ENCODE measurements at regions not wholly inside any gene's neighbourhood (a gene's known extent, or its start where the extent isn't known, plus 50 kb on each side); places are given as distances from the start of the nearest gene placed in this dataset.
"Not testable (repeated sequence)": the region's sequence is repeated elsewhere in the genome, so short reads cannot be mapped to it uniquely, and the experiment has no call there.

DNA sequence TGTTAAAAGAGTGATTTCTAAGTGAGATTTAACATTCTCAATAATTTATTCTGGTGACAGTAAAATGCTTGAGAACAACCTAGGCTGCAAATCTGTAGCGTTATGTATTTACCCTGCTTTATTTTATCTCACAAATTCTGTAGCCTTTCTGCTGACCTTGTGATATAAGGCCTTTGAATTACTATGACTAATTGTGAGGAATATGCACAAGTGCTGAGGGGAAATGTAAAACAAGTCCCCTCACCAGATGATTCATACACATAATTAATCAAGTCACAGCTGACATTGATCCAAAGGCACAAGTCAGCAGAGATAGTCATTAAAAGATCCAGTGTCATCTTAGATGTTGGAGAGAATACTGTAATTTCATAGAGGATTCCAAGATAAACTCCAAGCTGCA, 992.7 kb upstream of the USP15 start:
- no peak for DNase-seq (ENCODE audit: low spot score)

DNA sequence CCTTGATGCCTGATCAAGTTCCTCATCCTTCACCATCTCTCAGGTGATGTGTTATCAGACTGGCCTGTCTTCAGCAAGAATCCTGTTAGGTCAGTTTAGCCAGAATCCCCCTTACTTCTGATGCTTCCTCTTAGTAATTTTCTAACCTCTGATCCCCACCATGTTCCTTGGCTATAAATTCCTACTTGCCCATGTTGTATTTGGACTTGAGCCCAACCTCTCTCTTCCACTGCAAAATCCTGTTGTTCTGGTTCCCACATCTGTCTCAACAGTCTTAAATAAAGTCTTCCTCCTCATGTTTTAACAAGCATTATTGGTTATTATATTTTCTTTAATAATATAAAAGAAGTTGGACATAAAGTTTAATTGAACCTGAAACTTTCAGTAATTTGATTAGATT, 987.8 kb upstream of the USP15 start:
- DNase-seq (ENCODE audit: low spot score) = no peak

DNA sequence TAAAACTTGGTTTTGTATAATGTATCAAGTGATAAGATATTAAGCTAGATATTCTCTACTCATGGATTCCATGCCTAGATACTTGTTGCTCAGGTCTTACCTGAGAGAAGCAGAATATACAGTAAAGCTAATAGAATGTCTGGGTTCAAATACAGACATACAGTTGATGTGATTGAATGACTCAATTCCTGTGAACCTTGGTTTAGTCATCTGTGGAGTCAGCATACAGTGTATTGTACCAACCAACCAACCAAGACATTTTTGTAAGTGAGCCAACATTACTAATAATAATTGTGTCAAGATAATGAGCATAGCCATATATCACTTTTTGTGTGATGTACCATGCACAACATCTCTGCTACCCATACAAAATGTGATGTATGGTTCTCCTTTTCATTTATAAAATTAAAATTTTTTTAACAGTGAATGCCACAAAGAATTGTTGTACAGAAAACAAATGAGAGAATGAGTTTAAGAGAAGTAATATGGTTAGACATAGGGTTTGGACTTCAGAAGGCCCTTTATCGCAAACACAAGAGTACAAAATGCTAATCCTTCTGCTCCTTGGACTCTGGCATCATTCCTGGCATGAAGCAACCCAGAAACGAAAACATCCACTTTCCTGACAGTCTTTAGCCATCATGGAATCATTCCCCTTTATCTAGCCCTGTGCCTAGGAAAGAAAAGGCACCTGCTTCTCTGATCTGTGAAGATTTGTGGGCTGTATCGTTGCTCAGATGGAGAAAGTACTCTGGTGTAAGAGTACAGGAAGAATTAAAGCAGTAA, 977.2 kb upstream of the USP15 start:
- DNase-seq (ENCODE audit: low spot score) = no peak

DNA sequence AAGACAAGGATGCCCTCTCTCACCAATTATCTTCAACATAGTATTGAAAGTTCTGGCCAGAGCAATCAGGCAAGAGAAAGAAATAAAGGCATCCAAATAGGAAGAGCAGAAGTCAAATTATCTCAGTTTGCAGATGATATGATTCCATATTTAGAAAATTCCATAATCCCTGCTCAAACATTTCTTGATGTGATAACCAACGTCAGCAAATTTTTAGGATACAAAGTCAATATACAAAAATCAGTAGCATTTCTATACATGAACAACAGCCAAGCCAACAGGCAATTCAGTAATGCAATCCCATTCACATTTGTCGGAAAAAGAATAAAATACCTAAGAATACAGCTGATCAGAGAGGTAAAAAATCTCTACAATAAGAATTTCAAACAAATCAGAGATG, 969.7 kb upstream of the USP15 start:
- no peak for DNase-seq (ENCODE audit: low spot score)

DNA sequence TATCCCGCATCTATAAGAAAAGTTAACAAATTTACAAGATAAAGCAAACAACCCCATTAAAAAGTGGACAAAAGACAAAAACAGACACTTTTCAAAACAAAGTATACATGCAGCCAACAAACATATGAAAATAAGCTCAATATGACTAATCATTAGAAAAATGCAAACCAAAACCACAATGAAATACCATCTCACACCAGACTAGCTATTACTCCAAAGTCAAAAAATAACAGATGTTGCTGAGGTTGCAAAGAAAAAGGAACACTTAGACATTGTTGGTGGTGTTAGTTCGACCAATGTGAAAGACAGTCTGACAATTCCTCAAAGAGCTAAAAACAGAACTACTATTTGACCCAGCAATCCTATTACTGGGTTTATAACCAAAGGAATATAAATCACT, 968.6 kb upstream of the USP15 start:
- peak; percentile 8 for DNase-seq (ENCODE audit: low spot score)

DNA sequence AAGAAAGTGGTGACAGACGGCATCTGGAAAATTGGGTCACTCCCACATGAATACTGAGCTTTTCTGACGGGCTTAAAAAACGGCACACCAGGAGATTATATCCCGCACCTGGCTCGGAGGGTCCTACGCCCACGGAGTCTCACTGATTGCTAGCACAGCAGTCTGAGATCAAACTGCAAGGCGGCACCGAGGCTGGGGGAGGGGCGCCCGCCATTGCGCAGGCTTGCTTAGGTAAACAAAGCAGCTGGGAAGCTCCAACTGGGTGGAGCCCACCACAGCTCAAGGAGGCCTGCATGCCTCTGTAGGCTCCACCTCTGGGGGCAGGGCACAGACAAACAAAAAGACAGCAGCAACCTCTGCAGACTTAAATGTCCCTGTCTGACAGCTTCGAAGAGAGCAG, 966.2 kb upstream of the USP15 start:
- DNase-seq (ENCODE audit: low spot score) = not testable (repeated sequence)

DNA sequence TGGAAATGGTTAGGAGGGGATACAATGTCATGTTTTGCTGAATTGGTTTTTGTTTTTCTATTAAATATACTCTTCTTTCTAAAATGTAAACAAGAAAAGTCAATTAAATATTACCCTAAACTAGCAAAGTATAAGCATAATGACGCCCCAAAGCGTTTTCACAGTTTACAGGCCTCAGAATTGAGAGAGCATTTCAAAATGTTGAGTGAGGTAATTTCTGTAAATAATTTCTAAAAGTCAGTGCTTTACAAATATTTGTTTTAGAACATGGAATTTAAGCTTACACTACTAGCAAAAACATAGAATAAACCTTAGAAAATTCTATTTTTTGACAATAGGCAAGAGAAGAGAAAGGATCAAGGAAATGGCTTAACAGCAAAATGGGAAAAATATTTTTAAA, 958.4 kb upstream of the USP15 start:
- no peak for DNase-seq (ENCODE audit: low spot score)

DNA sequence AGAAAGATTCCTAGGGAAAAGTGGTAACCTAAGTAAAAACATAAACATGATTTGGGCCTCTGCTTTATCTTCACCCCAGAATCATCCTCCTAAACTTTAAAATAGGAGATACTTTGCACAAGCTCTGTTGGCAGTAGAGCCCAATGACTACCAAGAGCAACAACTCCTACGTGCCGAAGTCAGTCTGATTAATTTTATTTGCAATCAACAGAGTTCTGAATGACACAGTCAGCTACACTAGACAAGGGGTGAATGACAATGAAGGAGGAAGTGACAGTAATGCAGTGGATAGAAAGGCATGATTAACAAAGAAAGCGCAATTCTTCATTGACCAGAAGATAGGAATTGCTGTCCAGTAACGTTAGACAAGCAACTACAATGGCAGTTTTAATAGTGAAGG, 957.9 kb upstream of the USP15 start:
- no peak for DNase-seq (ENCODE audit: low spot score)

DNA sequence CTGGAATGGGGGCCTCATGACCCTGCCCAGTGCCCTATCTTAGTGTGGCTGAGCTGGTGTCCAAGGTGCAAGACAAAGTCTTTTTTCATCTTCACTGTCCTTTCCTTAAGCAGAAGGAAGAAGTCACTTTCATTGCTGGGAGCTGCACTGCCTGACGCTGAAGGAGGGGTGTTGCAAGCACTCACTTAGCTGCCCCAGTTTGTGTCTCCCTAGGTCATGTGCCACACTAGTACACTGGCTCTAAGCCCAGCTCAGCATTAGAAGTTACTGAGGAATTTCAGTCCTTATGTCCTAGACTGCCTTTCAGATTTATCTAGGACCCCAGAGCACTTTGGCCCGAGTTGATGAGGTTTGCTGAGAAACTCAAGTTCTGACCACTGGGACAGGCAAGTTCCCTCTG, 952.0 kb upstream of the USP15 start:
- DNase-seq (ENCODE audit: low spot score) = no peak

DNA sequence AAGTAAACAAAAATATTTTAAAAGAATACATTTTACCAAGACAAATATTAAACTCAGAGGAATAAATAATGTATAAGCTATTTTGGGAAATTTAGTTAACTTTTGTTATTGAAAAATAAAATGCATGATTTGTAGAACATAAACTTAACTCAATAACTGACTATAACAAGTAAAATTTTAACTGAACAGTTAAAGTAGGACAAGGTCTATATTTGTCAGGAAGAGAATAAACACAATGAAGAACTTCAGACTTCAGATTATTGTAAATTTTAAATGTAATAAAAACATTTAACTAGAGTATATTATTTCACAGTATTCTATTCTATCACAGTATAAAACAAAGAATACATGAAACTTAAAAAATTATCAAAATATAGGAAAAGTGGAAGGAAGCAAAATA, 948.8 kb upstream of the USP15 start:
- DNase-seq (ENCODE audit: low spot score) = no peak

DNA sequence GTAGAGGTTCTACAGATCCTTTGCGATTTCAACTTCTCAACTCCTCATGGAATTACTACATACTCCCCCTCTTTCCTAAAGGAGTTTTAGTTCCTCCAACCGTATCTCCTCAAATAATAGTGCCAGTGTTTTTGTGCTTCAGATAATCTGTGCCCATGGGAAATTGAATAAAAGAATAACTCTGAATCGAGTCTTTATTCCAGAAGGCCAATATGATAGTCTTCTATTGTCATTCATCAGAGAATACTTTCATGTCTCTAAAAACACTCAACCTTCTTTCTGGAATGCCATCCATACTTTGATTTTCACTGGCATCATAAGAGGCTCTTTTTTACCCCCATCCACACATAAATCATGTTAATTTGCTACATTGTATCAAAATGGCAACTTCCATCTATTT, 911.3 kb upstream of the USP15 start:
- DNase-seq (ENCODE audit: low spot score) = no peak

DNA sequence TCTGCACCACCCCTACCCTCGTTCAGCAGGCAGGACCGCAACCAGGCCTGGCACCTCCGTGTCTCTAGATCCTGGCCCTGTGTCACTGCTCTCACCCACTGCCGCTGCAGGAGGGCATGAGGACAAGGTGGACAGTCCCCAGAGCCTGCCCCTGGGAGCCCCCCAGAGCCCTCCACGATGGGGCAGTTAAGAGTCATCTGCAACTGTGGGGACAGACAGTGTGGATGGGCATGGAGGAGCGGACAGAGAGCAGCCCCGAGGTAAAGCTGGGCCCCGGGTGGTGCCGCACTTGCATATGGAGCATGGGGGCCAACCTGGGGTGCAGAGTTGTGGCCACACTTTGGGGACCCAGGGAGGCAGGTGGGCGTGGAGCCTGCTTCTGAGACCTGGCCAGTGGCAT, 905.1 kb upstream of the USP15 start:
- DNase-seq (ENCODE audit: low spot score) = no peak

DNA sequence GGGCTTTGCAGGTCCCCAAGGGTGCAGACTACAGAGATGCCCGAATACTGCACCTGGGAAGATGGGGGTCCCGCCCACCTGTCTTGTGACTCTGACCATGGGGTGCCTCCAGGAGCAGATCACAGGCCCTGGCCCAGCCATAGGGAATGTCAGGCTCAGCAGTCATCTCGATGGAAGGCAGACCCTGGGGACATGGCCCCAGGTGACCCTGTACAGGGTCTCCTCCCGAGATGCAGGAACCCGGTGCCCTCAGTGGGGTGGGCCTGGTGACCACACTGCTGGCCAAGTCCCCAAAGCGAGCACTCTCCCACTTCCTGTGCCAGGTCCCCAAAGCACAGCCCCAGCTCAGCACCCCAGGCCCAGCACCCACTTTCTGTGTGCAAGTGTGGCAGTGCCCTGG, 903.7 kb upstream of the USP15 start:
- no peak for DNase-seq (ENCODE audit: low spot score)

DNA sequence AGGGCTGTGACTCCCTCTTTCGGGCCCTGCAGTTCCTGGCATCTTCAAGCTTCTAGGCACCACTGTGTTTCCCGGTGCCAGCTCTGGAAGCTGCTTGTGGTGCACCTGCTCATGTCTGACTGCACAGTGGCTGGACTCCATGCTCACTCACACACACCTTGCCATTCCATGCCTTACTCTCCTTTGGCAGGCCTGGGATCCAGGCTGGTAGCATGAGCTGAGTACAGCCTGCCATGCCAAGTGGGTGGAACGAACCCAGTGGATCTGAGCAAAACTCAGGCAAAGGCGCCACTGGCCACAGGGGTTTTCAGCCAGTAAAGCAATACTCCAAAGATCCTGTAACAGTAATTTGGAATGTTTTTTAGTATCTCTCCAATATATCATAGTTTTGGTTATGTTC, 902.7 kb upstream of the USP15 start:
- DNase-seq (ENCODE audit: low spot score) = no peak

DNA sequence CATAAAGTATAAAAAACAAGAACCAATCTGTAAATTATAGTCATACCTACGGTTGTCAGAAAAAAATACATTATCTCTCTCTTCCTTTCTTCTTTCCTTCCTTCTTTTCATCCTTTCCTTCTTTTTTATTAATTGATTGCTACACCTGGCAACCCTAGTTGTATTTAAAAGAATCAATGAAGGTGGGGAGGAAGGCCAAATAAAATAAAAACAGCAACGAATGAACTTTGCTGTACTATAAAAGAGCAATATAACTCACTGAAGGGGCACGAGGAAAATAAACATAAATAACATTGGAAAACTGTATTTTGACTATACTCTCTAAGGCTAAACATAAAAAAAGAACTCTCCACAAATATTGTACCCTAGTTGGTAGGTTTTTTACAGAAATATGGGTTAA, 898.2 kb upstream of the USP15 start:
- DNase-seq (ENCODE audit: low spot score) = no peak

DNA sequence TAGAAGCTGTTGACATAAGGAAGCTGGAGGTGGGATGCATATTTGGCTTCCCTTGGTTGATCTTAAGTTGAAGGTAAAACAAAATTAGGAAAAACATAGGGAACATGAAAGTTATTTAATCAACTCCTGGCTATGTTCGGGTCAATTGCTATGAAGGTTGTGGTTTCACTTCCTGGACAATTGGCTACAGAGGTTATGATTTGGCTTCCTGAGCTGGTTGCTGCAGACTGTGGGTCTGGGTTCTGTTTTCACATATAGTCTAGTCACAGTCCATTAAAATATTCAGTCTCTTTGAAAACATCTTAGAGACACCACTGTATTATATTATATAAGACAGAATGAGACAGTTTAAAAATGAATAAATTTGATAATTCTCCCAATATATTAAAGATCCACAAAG, 895.2 kb upstream of the USP15 start:
- no peak for DNase-seq (ENCODE audit: low spot score)

DNA sequence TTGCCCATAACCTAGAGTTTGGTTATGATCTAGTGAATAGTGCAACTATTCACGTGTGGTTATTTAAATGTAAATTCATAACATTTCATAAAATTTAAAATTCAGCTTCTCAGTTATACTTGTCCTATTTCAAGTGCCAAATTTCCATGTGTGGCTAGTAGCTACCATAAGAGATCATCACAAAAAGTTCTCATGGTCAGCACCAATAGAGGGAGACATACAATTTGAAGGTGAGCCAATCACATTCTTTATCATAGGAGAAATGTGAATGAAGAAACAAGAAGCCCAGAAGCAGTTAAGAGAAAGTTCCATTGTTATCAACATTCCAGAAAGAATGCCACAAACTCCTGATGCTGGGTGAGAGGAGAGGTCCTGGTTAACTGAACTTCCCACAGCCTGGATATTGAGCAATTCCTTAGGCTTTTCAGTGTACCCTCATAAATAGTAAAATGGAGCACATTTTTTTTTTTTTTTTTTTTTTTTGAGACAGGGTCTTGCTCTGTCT, 892.9 kb upstream of the USP15 start:
- DNase-seq (ENCODE audit: low spot score) = peak; percentile 14

DNA sequence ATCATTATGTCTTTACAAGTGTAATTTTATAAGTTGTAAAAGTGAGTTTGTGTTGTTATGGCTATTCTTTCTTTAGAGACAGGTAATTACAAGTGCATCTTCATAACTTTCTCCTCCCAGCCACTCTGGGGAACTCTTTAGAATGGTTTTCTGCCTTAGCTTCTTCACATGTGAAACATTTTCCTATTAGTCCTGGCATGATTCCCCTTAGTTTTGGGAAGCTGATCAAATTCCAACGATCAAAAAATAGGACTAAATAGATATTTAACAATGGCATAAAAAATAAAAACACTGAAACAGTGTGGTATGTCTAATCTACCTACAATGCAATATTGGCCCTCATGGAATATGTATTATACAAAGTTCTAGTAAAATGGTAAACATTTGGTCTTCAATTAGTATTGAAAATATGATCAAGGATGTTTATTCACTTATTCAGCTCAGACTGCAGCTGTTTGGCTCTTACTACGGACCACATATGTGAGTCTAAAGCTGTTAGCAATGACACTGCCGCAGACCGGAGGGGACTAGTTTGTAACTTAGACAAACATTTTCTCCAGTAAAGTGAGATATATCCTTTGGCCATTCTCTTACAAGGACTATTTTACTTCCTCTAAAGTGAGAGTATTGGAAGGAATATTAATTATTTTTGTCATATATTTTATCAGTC, 890.8 kb upstream of the USP15 start:
- no peak for DNase-seq (ENCODE audit: low spot score)

DNA sequence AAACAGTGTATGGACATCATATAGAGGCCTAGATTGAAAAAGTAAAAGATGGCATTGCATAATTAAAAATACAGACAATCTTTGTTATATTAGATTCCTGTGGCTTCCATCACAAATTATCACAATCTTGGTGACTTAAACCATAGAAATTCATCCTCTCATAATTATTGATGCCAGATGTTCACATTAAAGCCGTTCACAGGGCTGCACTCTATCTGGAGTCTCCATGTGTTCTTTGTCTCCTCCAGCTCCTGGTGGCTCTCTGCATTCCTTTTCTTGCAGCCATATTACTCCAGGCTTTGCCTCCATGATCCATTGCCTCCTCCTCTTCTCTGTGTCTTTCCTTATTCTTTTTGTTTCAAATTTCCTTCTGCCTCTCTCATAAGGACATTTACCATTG, 875.7 kb upstream of the USP15 start:
- no peak for DNase-seq (ENCODE audit: low spot score)

DNA sequence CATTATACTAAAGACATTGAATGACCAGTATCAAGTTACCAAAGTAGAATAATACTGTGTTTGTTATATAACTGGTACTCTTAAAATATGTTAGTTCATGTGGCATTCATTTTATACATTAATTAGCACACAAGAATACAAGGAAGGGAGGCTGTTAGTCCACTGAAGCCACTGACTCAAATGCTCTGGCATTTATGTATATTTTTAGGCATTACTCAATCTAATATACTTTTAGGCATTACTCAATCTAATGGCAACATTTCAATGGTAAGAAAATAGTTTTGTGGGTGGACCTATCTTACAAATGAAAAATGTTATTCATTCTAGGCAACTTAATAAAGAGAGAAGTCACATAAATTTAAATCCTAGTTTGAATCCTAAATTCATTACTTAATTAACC, 874.4 kb upstream of the USP15 start:
- no peak for DNase-seq (ENCODE audit: low spot score)

DNA sequence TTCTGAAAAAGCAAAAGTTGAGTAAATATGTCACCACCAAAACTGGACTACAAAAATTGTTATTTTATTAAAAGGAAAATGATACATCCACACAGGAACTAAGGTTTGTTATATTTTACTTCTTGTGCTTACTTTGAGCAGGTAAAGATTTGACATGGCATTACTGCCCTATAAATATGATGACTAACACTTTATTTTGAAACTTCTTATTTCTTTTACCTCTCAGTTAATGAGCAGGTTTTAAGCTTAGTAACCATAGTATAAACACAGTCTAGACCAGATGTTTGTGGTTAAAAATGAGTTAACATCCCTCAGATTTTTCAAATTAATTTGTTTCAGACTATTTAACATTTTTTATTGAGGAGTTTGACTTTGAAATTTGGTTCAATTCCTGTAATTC, 862.5 kb upstream of the USP15 start:
- DNase-seq (ENCODE audit: low spot score) = no peak

DNA sequence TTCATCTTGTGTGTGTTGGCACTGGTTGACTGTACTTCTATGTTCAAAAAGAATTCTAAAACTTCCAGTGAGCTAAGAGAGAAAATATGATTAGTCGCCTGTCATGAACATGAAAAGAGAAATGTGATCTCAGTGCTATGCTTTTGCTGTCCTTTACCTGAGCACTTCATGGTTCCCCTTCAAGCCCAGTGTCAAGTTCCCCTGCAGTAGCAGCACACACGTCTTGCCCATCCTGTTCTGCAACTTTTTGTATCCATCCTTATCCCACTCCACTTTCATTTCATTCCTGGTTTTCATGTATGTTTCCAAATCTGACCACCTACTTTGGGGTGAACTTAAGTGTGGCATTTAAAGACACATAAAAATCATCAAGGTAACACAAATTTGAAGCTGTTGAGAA, 848.0 kb upstream of the USP15 start:
- no peak for DNase-seq (ENCODE audit: low spot score)

DNA sequence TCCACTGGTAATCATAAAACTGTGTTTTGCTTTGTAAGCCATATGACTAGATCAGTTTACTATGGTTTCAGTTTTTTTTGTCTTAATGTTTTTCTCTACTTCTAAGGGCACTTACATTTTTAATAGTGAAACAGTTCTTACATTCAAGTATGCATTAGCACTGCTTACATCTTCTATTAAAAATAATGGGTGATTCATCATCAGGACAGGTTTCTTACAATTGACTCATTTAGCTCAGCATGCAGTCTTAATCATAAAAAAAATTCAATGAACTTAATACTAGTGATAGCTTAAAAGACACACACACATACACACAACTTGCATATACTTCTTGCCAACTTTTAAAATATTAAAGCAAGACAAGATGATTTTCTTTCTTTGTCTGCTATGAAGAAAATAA, 845.7 kb upstream of the USP15 start:
- DNase-seq (ENCODE audit: low spot score) = no peak

DNA sequence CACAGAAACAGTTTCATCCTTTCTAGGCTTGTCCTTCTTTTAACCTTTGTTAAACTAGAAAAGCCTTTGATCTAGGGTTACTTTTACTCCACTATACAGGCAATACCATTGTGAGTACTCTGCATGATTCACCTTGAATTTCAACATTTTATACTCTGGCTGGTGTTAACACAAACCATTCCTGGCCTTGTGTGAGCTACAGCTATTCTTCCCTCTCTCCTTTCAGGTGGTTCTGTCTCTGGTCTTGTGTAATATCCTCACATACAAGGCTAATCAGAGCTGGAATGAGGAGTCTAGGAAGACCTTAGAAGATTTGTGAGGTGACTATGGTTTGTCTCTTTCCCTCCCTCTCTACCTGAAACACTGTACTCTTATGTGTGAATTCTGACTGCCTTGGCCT, 837.4 kb upstream of the USP15 start:
- DNase-seq (ENCODE audit: low spot score) = no peak

Measured in H4 (cell line).